Esophagus squamous epithelium (tissue), 5 donors: ENCODE measurements at regions not wholly inside any gene's neighbourhood (a gene's known extent, or its start where the extent isn't known, plus 50 kb on each side); places are given as distances from the start of the nearest gene placed in this dataset.

Experiments
- DNase-seq: peaks from one replicate; lab custom pipeline; 2025; lab: John Stamatoyannopoulos, UW
- H3K27ac ChIP-seq, 4 donors: fragments of 200-600 bp; sonication (generic); one replicate each; pipeline ENCODE4 v1.5.1; 2016 to 2019; ENCODE audit warnings: mild to moderate bottlenecking in 1 of 4
- H3K27me3 ChIP-seq, 4 donors: fragments of 200-600 bp; sonication (generic); 1 replicate in 3 of 4; 2 replicates in 1 of 4; pipeline versions ENCODE4 v1.5.1 to v1.6.0; 2017 to 2021; ENCODE audit warnings: antibody characterized with exemption in 1 of 4
- H3K36me3 ChIP-seq, 3 donors: fragments of 200-600 bp; sonication (generic); one replicate each; pipeline ENCODE4 v1.5.1; 2016 to 2019
- H3K4me1 ChIP-seq, 3 donors: fragments of 200-600 bp; sonication (generic); one replicate each; pipeline ENCODE4 v1.5.1; 2017 to 2019
- H3K4me3 ChIP-seq, 4 donors: fragments of 200-600 bp; sonication (generic); 1 replicate in 3 of 4; 2 replicates in 1 of 4; pipeline ENCODE4 v1.5.1; 2016 to 2019; ENCODE audit warnings: mild to moderate bottlenecking in 2 of 4, moderate library complexity in 1 of 4
- H3K9me3 ChIP-seq, 3 donors: fragments of 200-600 bp; sonication (generic); one replicate each; pipeline ENCODE4 v1.5.1; 2016 to 2019
- POLR2A ChIP-seq, 4 donors: fragments of 450-650 bp; IDR thresholded peaks; one replicate each; pipeline ENCODE4 v1.6.1; 2017; ENCODE audit warnings: antibody characterized with exemption in 4 of 4, mild to moderate bottlenecking in 4 of 4, moderate library complexity in 3 of 4
- WGBS, 2 donors: methylation state at CpG; one replicate each; pipeline ENCODE4 v1.1.5; 2018; 5-methylcytosine and 5-hydroxymethylcytosine counted together
- intact Hi-C: fragments of 100-400 bp; cut with DNase I; formaldehyde crosslinking; loops from one replicate; pipeline ENCODE4 v1.15.0; 2022
- TF ChIP-seq, protein P1 (sequence below), 6 experiments: fragments of 450-650 bp in 4 of 6; fragments of 200-600 bp in 2 of 6; sonication (generic) in 2 of 6; IDR thresholded peaks; one replicate each; pipeline ENCODE4 v1.5.1; 2016 to 2019; ENCODE audit warnings: antibody characterized with exemption in 6 of 6, mild to moderate bottlenecking in 4 of 6, moderate library complexity in 4 of 6
- donor health status: DM: yes; HTN: yes; CAD: no.

- Histone ChIP-seq H3K27me3 (no peaks in the 10 kb centered on the region), H3K36me3 (no peaks in the 10 kb centered on the region), H3K4me3 (no peak overlapping the region), H3K27ac (no peak overlapping the region), H3K4me1 (no peaks in the 10 kb centered on the region), H3K9me3 (no peaks in the 10 kb centered on the region)
- 58 to 59% methylated on average over 7 of the region's 7 CpGs for WGBS, 2 donors
- intact Hi-C loops: no loop called here
- DNase-seq: no peak
- TF ChIP-seq, protein P1, sequence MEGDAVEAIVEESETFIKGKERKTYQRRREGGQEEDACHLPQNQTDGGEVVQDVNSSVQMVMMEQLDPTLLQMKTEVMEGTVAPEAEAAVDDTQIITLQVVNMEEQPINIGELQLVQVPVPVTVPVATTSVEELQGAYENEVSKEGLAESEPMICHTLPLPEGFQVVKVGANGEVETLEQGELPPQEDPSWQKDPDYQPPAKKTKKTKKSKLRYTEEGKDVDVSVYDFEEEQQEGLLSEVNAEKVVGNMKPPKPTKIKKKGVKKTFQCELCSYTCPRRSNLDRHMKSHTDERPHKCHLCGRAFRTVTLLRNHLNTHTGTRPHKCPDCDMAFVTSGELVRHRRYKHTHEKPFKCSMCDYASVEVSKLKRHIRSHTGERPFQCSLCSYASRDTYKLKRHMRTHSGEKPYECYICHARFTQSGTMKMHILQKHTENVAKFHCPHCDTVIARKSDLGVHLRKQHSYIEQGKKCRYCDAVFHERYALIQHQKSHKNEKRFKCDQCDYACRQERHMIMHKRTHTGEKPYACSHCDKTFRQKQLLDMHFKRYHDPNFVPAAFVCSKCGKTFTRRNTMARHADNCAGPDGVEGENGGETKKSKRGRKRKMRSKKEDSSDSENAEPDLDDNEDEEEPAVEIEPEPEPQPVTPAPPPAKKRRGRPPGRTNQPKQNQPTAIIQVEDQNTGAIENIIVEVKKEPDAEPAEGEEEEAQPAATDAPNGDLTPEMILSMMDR (IDR thresholded peaks at IDR 0.05): no peak
- no peak for TF ChIP-seq POLR2A (IDR thresholded peaks at IDR 0.05)
These were observed 1406.3 kb upstream of the CELF4 start for GRCh38 chr18:38971881-38972280.

GRCh38 chr18:38966841-38967240 is 1401.2 kb upstream of the CELF4 start:
- Histone ChIP-seq H3K4me1 (no peaks in the 10 kb centered on the region), H3K27me3 (no peaks in the 10 kb centered on the region), H3K36me3 (no peaks in the 10 kb centered on the region), H3K4me3 (no peak overlapping the region), H3K27ac (no peak overlapping the region), H3K9me3 (no peaks in the 10 kb centered on the region)
- DNase-seq: no peak
- intact Hi-C loops: no loop called here
- TF ChIP-seq, protein P1 (IDR thresholded peaks at IDR 0.05): no peak
- TF ChIP-seq POLR2A (IDR thresholded peaks at IDR 0.05): no peak

DNA sequence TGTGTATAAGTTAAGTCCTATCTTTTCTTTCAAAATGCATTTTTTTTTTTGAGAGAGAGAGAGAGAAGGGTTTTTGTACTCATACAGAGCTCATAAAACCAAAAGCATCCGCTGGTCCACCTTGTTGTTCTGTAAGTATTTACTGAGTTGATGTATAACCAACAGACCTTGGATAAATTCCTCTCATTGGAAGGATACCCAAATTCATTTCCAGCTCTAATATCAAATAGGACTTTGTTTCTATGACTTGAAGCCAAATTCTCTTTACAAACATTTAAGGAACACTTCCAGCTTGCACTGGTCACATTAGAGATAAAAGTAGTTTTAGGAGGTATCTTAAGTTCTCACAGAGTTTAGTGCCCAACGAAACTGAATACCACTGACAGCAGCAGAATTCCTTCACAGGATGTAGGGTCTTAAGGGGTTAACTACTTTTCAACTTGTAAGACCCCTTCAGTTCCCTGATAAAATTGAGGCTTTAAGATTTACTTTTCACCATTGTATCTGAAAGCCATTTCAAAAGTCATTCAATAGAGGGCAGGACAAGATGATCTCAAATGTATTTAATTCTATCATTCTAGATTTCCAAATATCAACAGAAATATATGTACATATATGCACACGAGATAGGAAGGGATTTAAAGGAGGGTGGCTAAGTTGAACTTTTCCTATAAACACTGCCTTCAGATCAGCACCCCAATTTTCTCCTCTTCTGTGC is 1398.5 kb upstream of the CELF4 start:
- Histone ChIP-seq H3K4me3 (no peak overlapping the region), H3K27ac (no peak overlapping the region), H3K4me1 (no peaks in the 10 kb centered on the region), H3K36me3 (no peaks in the 10 kb centered on the region), H3K9me3 (no peaks in the 10 kb centered on the region), H3K27me3 (no peaks in the 10 kb centered on the region)
- no peak for DNase-seq
- intact Hi-C loops: no loop called here
- TF ChIP-seq, protein P1 (IDR thresholded peaks at IDR 0.05): no peak
- no peak for TF ChIP-seq POLR2A (IDR thresholded peaks at IDR 0.05)
- WGBS, 2 donors: 58 to 60% methylated on average over 3 of the region's 3 CpGs

- TF ChIP-seq, protein P1 (IDR thresholded peaks at IDR 0.05): no peak
- no peak for TF ChIP-seq POLR2A (IDR thresholded peaks at IDR 0.05)
- Histone ChIP-seq H3K36me3 (no peaks in the 10 kb centered on the region), H3K4me1 (no peaks in the 10 kb centered on the region), H3K9me3 (no peaks in the 10 kb centered on the region), H3K4me3 (no peak overlapping the region), H3K27me3 (no peaks in the 10 kb centered on the region), H3K27ac (no peak overlapping the region)
- 57 to 64% methylated on average over 1 of the region's 1 CpG for WGBS, 2 donors
- DNase-seq: no peak
- intact Hi-C loops: no loop called here
These were observed 1396.3 kb upstream of the CELF4 start for GRCh38 chr18:38961880-38962279.

- intact Hi-C loops: no loop called here
- no peak for DNase-seq
- Histone ChIP-seq H3K27ac (no peak overlapping the region), H3K27me3 (no peaks in the 10 kb centered on the region), H3K4me1 (no peaks in the 10 kb centered on the region), H3K36me3 (no peaks in the 10 kb centered on the region), H3K9me3 (no peaks in the 10 kb centered on the region), H3K4me3 (no peak overlapping the region)
- 11 to 13% methylated on average over 1 of the region's 1 CpG for WGBS, 2 donors
- TF ChIP-seq, protein P1 (IDR thresholded peaks at IDR 0.05): no peak
- TF ChIP-seq POLR2A (IDR thresholded peaks at IDR 0.05): no peak
These were observed 1392.1 kb upstream of the CELF4 start for GRCh38 chr18:38957736-38958135.
